Ureter (tissue), 1 donor: ENCODE measurements at regions not wholly inside any gene's neighbourhood (a gene's known extent, or its start where the extent isn't known, plus 50 kb on each side); places are given as distances from the start of the nearest gene placed in this dataset.
"Not testable (repeated sequence)": the region's sequence is repeated elsewhere in the genome, so short reads cannot be mapped to it uniquely, and the experiment has no call there.

Experiments used
- DNase-seq: peaks from one replicate; pipeline ENCODE4 v3.0.0-alpha.2; 2020; ENCODE audit warnings: low spot score
- donor health status: DM: yes; HTN: yes; CAD: no.

- DNase-seq: no peak
Measured at GRCh38 chr10:36765782-36766414, 359.5 kb upstream of the ANKRD30A start.

GRCh38 chr10:36764823-36765222, 360.6 kb upstream of the ANKRD30A start:
- DNase-seq: no peak

- no peak for DNase-seq
Measured at GRCh38 chr10:36761121-36761520, 364.3 kb upstream of the ANKRD30A start.

GRCh38 chr10:36759141-36759805, 366.1 kb upstream of the ANKRD30A start:
- DNase-seq: no peak

- DNase-seq: no peak
Measured at GRCh38 chr10:36748128-36748871, 377.1 kb upstream of the ANKRD30A start.

GRCh38 chr10:36739884-36740445, 385.4 kb upstream of the ANKRD30A start:
- no peak for DNase-seq

- no peak for DNase-seq
Measured at GRCh38 chr10:36738738-36739431, 386.5 kb upstream of the ANKRD30A start.

GRCh38 chr10:36736311-36736710, 389.1 kb upstream of the ANKRD30A start:
- no peak for DNase-seq

GRCh38 chr10:36734590-36734989, 390.8 kb upstream of the ANKRD30A start:
- not testable (repeated sequence) for DNase-seq

- DNase-seq: no peak
Measured at GRCh38 chr10:36730316-36730715, 395.1 kb upstream of the ANKRD30A start.

- DNase-seq: no peak
Measured at GRCh38 chr10:36728626-36729025, 396.8 kb upstream of the ANKRD30A start.

GRCh38 chr10:36725581-36726520, 399.5 kb upstream of the ANKRD30A start:
- no peak for DNase-seq

- DNase-seq: no peak
Measured at GRCh38 chr10:36722777-36723176, 402.6 kb upstream of the ANKRD30A start.

GRCh38 chr10:36721871-36722270, 403.5 kb upstream of the ANKRD30A start:
- DNase-seq: no peak

GRCh38 chr10:36720895-36721294, 404.5 kb upstream of the ANKRD30A start:
- no peak for DNase-seq

GRCh38 chr10:36717118-36717517, 408.3 kb upstream of the ANKRD30A start:
- DNase-seq: no peak

- no peak for DNase-seq
Measured at GRCh38 chr10:36716291-36716690, 409.1 kb upstream of the ANKRD30A start.

GRCh38 chr10:36712695-36713094, 412.7 kb upstream of the ANKRD30A start:
- no peak for DNase-seq

- DNase-seq: no peak
Measured at GRCh38 chr10:36711361-36711760, 414.0 kb upstream of the ANKRD30A start.

GRCh38 chr10:36704124-36704523, 421.3 kb upstream of the ANKRD30A start:
- no peak for DNase-seq

- DNase-seq: no peak
Measured at GRCh38 chr10:36703179-36703578, 422.2 kb upstream of the ANKRD30A start.
